Activated T-cell treated with anti-CD3 and anti-CD28 coated beads, Interleukin-2, amount 50 U/mL, for 72 hours (primary cell): ENCODE measurements at regions not wholly inside any gene's neighbourhood (a gene's known extent, or its start where the extent isn't known, plus 50 kb on each side); places are given as distances from the start of the nearest gene placed in this dataset.

ENCODE experiments used
- ATAC-seq, 2 donors: fragments of 150-1000 bp; cut with Tn5 transposase; replicated peaks in 1 of 2; 2 replicates each; pipeline ENCODE4 v1.10.0; 2021; ENCODE audit warnings: moderate library complexity in 2 of 2, mild to moderate bottlenecking in 1 of 2
- DNase-seq, 2 donors: peaks; one replicate each; pipeline ENCODE4 v3.0.0; 2021 to 2022; ENCODE audit warnings: mixed read lengths in 1 of 2
- H3K27ac Mint-ChIP-seq: one replicate; pipeline ENCODE4 v1.8.0; 2022; ENCODE audit warnings: mild to moderate bottlenecking, moderate library complexity, mixed read lengths
- H3K27me3 Mint-ChIP-seq: one replicate; pipeline ENCODE4 v1.8.0; 2022; ENCODE audit warnings: low read depth, mixed read lengths
- H3K36me3 Mint-ChIP-seq, 2 donors: one replicate each; pipeline ENCODE4 v1.8.0; 2022; ENCODE audit warnings: mixed read lengths in 2 of 2, mild to moderate bottlenecking in 1 of 2; ENCODE audit not compliant: insufficient read depth in 2 of 2
- H3K4me1 Mint-ChIP-seq: one replicate; pipeline ENCODE4 v1.8.0; 2022; ENCODE audit warnings: low read depth, mixed read lengths
- H3K4me3 Mint-ChIP-seq, 2 donors: one replicate each; pipeline ENCODE4 v1.8.0; 2022; ENCODE audit warnings: mild to moderate bottlenecking in 2 of 2, mixed read lengths in 2 of 2, moderate library complexity in 2 of 2
- H3K9me3 Mint-ChIP-seq, 2 donors: one replicate each; pipeline ENCODE4 v1.8.0; 2022; ENCODE audit warnings: mixed read lengths in 2 of 2

DNA sequence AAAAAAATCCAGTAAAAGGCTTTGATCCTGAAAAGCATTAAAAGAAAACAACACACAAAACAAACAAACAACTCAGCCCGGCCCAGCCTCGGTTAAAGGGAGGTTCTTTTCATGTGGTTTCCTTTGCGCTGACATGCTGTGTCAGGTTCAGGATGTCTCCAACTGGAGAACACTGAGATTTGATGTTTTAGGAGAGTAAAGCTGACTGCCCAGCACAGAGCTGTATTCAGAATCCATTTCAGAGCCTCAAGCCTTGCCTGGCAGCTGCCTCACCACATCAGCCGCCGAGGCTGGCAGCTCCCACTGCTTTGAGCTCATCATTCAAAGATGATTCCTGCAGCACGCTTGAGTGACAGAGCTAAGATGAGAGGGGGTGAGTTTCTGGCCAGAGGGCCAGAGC lies 205.8 kb upstream of the LYZL1 start:
- DNase-seq (no peak), ATAC-seq (no peak)
- Mint-ChIP-seq H3K27ac (no peak overlapping the region), H3K4me1 (no peaks in the 10 kb centered on the region), H3K36me3 (no peaks in the 10 kb centered on the region), H3K27me3 (no peaks in the 10 kb centered on the region), H3K4me3 (no peak overlapping the region), H3K9me3 (no peaks in the 10 kb centered on the region)

DNA sequence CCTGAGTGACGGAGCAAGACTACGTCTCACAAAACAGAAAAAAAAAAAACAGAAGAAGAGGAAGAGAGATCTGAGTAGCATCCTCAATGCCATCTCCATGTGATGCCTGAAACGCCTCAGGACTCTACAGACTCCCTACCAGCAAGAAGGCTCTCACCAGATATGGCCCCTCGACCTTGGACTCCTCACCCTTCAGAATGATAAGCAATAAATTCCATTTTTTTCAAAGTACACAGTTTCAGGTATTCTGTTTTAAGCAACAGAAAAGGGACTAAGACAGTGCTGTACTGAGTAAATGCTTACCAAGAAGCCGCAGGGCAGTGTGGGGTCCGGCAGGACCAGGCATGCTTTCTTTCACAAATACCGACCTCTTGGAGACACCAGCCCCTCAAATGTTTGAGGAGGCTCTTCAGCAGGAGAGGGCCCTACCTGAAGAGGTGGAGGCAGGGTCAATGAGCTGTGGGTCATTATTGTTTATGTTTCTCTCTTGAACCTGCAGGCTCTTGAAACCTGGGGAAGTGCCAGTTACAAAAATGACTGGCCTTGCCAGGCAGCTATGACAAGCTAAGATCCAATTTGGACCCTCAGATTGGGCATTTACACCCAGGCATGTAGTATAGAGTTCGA lies 204.1 kb upstream of the LYZL1 start:
- H3K27ac Mint-ChIP-seq: no peak overlapping the region
- no peaks in the 10 kb centered on the region for H3K36me3 Mint-ChIP-seq
- no peak for ATAC-seq
- DNase-seq: no peak
- no peaks in the 10 kb centered on the region for H3K4me1 Mint-ChIP-seq
- no peaks in the 10 kb centered on the region for H3K27me3 Mint-ChIP-seq
- H3K4me3 Mint-ChIP-seq: no peak overlapping the region
- no peaks in the 10 kb centered on the region for H3K9me3 Mint-ChIP-seq

DNA sequence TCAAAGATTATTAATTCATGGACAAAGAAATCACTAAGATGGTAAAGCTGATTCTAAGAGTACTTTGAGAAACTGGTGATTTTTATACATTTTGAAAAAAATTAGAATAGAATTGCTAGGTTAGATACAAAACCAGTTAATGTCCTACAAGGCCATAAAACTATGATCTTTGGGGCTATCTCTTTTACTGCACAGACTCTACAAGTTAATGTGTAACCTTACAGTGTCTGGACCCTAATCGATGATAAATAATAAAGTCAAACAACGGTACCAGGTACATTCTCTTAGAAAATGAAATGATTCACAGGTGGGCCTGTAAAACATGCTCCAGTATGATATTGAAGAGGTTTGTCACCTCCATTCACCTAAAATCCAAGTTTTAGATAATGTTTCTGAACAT lies 199.8 kb upstream of the LYZL1 start:
- DNase-seq (no peak), ATAC-seq (no peak)
- H3K9me3 Mint-ChIP-seq: peaks cover 0 to 3% of the 10 kb centered on the region in 2 donors
- H3K27me3 Mint-ChIP-seq: no peaks in the 10 kb centered on the region
- no peaks in the 10 kb centered on the region for H3K4me1 Mint-ChIP-seq
- no peaks in the 10 kb centered on the region for H3K36me3 Mint-ChIP-seq
- no peak overlapping the region for H3K4me3 Mint-ChIP-seq
- H3K27ac Mint-ChIP-seq: no peak overlapping the region

DNA sequence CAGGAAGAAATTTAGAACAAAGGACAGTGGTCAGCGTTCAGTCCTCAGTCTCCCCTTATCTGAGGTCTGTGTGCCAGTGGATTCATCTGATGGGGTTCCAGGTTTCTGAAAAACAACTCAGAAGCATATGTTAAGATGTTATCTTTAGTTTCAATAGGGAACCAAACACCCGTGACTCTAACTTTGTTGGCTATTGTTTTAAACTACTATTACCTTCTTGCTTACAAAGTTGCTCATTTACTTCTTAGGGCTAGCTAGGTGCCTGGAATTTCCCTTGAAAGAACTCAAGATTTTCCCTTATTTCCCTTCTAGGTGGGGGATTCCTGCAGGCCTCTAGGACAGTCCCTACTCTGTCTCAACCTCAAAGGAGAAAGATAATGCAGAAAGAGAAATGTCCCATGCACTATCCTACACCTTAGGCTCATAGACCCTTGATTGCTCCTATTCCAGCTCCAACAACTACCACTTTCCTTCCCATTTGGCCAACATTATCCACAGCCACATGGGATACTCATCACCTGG lies 192.5 kb upstream of the LYZL1 start:
- Mint-ChIP-seq H3K27me3 (no peaks in the 10 kb centered on the region), H3K4me1 (no peaks in the 10 kb centered on the region), H3K4me3 (no peak overlapping the region), H3K9me3 (peaks cover 2 to 7% of the 10 kb centered on the region in 2 donors), H3K27ac (no peak overlapping the region), H3K36me3 (no peaks in the 10 kb centered on the region)
- ATAC-seq: no peak
- DNase-seq: no peak

DNA sequence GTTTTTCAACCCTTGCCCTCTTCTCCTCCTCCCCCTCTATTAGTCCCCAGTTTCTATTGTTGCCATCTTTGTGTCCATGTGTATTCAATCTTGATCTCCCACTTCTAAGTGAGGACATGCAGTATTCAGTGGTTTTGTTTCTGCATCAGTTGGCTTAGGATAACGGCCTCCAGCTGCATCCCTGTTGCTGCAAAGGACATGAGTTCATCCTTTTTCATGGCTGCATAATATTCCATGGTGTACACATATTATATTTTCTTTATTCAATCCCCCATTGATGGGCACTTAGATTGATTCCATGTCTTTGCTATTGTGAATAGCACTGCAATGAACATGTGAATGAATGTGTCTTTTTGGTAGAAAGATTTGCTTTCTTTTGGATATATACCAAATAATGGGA lies 190.4 kb upstream of the LYZL1 start:
- Mint-ChIP-seq H3K27me3 (no peaks in the 10 kb centered on the region), H3K4me1 (no peaks in the 10 kb centered on the region), H3K9me3 (peaks cover 2 to 7% of the 10 kb centered on the region in 2 donors), H3K4me3 (no peak overlapping the region), H3K36me3 (no peaks in the 10 kb centered on the region), H3K27ac (no peak overlapping the region)
- no peak for DNase-seq
- no peak for ATAC-seq

DNA sequence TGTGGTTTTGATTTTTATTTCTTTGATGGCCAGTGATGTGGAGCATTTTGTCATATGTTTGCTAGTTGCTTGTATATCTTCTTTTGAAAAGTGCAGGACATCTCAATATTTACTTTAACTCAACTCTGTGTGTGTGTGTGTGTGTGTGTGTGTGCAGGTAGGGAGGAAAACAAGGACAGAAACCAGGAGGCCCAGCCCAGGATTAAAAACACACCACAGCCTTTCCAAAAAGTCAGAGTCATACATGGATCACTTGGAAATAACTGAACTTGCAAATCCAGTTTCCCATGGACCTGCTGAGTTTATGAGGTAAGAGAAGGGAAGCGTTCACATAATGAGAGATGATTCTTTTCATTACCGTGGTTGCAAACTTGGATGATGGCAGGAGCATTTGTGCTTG lies 189.9 kb upstream of the LYZL1 start:
- H3K4me1 Mint-ChIP-seq: no peaks in the 10 kb centered on the region
- no peak overlapping the region for H3K4me3 Mint-ChIP-seq
- no peaks in the 10 kb centered on the region for H3K36me3 Mint-ChIP-seq
- ATAC-seq: no peak
- no peak for DNase-seq
- H3K9me3 Mint-ChIP-seq: peaks cover 2 to 5% of the 10 kb centered on the region in 2 donors
- H3K27me3 Mint-ChIP-seq: no peaks in the 10 kb centered on the region
- H3K27ac Mint-ChIP-seq: no peak overlapping the region

DNA sequence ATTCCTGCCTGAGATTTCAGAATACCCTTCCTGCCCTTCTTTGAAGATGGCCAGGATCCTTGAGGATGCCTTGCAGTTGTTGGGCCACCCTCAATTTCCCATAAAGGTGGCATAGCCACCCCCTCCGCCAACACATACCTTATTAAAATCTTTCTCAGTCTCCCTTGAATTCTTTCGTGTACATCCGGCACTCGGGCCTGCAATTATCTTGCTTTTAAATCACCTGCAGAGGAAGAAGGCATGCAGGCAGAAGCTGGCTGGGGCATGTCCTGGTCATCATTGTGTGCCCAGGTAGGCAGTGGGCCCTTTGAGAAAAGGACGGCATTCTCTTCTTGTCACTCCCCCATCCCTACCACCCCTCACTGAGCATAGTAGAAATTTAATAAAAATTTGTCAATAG lies 189.5 kb upstream of the LYZL1 start:
- ATAC-seq: no peak
- Mint-ChIP-seq H3K4me1 (no peaks in the 10 kb centered on the region), H3K9me3 (peaks cover 2 to 4% of the 10 kb centered on the region in 2 donors), H3K36me3 (no peaks in the 10 kb centered on the region), H3K27me3 (no peaks in the 10 kb centered on the region), H3K4me3 (no peak overlapping the region), H3K27ac (no peak overlapping the region)
- DNase-seq: no peak

DNA sequence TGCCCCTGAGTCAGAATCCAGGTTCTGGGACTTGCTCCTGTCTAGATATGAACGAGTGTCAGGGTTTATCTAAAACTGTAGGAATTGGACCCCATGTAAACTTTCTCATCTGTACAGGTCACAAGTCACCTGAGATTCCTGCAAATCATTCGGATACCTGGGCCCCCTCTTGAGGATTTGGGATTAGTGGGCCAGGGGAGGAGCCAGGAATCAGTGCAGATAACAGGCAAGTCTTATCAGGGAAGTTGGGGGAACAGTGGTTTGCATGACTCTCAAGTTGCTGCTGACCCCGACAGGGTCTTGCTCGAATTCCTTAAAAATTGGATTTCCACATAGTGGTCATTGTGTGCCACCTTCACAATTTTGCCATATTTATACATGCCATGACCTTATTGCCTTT lies 188.4 kb upstream of the LYZL1 start:
- ATAC-seq: no peak
- no peak for DNase-seq
- peaks cover 2 to 4% of the 10 kb centered on the region in 2 donors for H3K9me3 Mint-ChIP-seq
- H3K4me3 Mint-ChIP-seq: no peak overlapping the region
- no peaks in the 10 kb centered on the region for H3K27me3 Mint-ChIP-seq
- H3K36me3 Mint-ChIP-seq: no peaks in the 10 kb centered on the region
- no peak overlapping the region for H3K27ac Mint-ChIP-seq
- H3K4me1 Mint-ChIP-seq: no peaks in the 10 kb centered on the region

DNA sequence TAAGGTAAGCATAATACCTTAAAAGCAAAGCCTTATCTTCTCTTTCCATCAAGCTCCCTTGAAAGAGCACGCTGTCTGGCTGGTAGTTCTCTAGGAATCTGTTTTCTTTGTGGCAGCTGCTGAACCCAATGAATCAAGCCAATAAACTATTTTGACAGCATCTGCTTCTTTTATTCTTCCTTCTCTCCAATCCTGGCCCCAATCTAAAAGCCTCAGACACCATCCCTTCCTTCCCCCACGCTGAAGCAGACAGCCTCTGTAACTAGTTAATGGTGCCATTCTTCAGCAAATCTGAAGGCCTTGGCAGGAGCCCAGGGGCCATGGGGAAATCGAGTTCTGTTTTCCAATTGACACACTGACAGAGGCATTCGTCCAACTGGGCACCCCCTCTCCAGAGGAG lies 186.6 kb upstream of the LYZL1 start:
- no peak for DNase-seq
- no peaks in the 10 kb centered on the region for H3K36me3 Mint-ChIP-seq
- peaks cover 10% of the 10 kb centered on the region for H3K27me3 Mint-ChIP-seq
- H3K4me3 Mint-ChIP-seq: no peak overlapping the region
- no peak overlapping the region for H3K27ac Mint-ChIP-seq
- ATAC-seq: no peak
- peaks cover 2% of the 10 kb centered on the region in 2 donors for H3K9me3 Mint-ChIP-seq
- no peaks in the 10 kb centered on the region for H3K4me1 Mint-ChIP-seq

DNA sequence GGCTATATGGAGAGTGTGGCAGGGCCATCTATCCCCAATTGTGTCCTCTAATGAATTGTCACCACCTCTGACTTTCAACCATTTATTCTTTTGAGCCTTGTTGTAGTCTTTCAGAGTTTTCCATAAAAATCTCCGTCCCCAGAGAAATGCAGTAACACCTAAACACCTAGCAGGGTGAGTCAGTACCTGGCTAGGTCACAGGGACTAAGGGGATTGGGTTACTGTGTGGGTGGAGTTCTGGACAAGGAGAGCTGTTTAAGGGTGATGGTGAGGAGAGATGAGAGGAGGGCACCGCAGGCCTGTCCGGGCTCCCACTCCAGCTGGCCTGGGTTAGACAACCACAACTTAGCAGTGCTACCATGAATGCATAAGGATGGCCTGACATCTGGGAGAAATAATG lies 186.2 kb upstream of the LYZL1 start:
- no peaks in the 10 kb centered on the region for H3K4me1 Mint-ChIP-seq
- H3K27ac Mint-ChIP-seq: no peak overlapping the region
- no peak overlapping the region for H3K4me3 Mint-ChIP-seq
- peaks cover 10% of the 10 kb centered on the region for H3K27me3 Mint-ChIP-seq
- H3K9me3 Mint-ChIP-seq: peaks cover 2% of the 10 kb centered on the region in 2 donors
- DNase-seq: no peak
- ATAC-seq: no peak
- no peaks in the 10 kb centered on the region for H3K36me3 Mint-ChIP-seq

DNA sequence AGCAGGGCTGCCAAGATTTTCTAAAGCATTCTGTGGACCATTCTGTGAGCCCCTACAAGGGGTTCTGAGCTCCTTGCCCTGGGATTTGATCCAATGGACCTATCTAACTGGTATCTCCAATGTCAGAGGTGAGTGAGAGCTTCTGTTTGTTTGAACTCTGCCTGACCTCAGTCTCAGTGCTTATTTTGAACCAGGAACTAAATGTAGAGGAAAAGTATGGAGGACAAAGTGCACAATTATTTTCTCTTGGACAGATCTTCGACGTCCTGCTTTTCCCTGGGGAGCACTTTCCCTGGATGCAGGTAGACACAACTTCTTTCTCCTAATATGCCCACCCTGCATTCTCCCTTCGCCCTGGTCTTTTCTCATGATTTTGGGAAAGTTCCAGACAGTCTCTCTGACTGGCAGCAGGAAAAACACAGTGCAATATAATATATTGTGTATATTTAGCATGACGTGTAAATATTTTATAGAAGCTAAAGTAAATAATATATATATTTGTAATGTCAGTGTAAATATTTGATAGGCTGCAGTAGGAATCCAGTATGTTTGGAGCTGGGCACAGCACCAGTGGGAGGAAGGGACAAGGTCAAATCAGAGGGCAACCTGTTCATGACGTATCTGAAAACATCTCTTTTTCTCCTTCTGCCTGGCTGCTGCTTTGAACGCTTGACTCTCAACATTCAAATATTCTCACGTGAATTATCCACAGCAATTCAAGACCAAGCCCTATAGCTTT lies 184.0 kb upstream of the LYZL1 start:
- H3K27ac Mint-ChIP-seq: no peak overlapping the region
- H3K4me1 Mint-ChIP-seq: no peaks in the 10 kb centered on the region
- no peaks in the 10 kb centered on the region for H3K36me3 Mint-ChIP-seq
- no peaks in the 10 kb centered on the region for H3K9me3 Mint-ChIP-seq
- H3K4me3 Mint-ChIP-seq: no peak overlapping the region
- no peak for DNase-seq
- peaks cover 10% of the 10 kb centered on the region for H3K27me3 Mint-ChIP-seq
- ATAC-seq: no peak

DNA sequence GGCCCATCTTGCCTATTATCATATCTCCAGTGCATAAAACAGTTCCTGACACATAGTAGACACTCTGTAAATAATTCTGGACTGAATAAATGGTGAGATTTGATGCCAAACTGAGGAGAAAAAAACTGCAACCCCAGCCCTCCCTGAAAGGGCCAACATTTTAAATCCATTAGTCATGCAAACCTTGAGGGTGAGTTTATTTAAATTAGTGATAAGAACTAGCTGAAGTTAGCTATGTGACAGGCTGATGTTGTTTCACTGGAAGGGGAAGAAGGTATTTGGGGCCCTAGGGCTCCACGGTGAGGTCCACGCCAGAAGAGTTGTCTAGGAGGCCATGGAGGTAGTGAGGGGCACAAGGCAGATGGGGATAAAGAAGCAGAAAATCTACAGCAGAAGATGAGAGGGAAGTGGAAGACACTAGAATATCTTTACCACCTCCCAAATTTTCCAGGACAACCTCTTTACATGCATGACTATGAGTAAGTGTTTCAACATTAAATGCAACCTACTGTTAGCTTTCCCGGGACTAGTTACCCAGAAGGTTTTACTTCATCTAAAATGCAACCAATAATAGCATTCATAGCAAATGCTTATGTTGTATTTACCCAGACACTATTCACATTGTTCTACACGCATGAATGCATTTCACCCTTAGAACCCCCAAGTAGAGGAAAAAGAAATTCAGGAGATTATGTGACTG lies 183.2 kb upstream of the LYZL1 start:
- no peak for ATAC-seq
- Mint-ChIP-seq H3K27me3 (peaks cover 10% of the 10 kb centered on the region), H3K36me3 (no peaks in the 10 kb centered on the region), H3K9me3 (no peaks in the 10 kb centered on the region), H3K27ac (no peak overlapping the region), H3K4me3 (no peak overlapping the region), H3K4me1 (no peaks in the 10 kb centered on the region)
- DNase-seq: no peak

DNA sequence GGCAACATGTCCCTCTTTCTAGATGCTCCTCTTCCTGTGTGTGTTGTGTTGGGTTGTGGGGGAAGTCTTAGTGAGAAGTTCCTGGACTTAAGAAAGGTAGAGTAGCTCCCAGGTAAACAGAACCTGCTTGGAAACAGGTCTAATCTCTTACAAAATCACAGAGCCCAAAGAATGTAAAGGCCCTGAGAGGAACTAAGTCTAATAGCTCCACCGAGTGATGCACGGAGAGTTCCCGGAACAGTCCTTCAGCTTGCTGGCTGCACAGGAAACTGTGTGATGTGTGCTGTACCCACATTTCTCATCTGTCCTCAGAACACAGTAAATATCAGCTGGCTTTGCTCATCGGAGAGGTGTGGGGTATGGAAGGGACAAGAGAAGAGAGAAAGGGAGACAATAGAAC lies 182.6 kb upstream of the LYZL1 start:
- Mint-ChIP-seq H3K4me3 (no peak overlapping the region), H3K9me3 (no peaks in the 10 kb centered on the region), H3K27ac (no peak overlapping the region), H3K27me3 (peaks cover 10% of the 10 kb centered on the region), H3K36me3 (no peaks in the 10 kb centered on the region), H3K4me1 (no peaks in the 10 kb centered on the region)
- ATAC-seq (no peak), DNase-seq (no peak)
